OCI-LY1 (cell line): ENCODE measurements at regions not wholly inside any gene's neighbourhood (a gene's known extent, or its start where the extent isn't known, plus 50 kb on each side); places are given as distances from the start of the nearest gene placed in this dataset.
"Not testable (repeated sequence)": the region's sequence is repeated elsewhere in the genome, so short reads cannot be mapped to it uniquely, and the experiment has no call there.

Source experiments
- H2AFZ ChIP-seq: fragments of 200-600 bp; sonication (generic), shearing (Covaris generic); 2 replicates; pipeline ENCODE4 v1.6.0; 2014; ENCODE audit warnings: antibody characterized with exemption, mild to moderate bottlenecking, low read length
- H3F3A ChIP-seq: fragments of 200-600 bp; sonication (generic), shearing (Covaris generic); 2 replicates; pipeline ENCODE4 v1.6.0; 2014; ENCODE audit warnings: mild to moderate bottlenecking, antibody characterized with exemption, low read length, moderate library complexity; ENCODE audit not compliant: insufficient read depth
- H3K27ac ChIP-seq: fragments of 200-600 bp; sonication (generic); 2 replicates; pipeline ENCODE4 v1.5.1; 2014; ENCODE audit warnings: low read length, mixed run types, mild to moderate bottlenecking, low read depth; ENCODE audit not compliant: poor library complexity, severe bottlenecking
- H3K27me3 ChIP-seq: fragments of 200-600 bp; sonication (generic); 2 replicates; pipeline ENCODE4 v1.6.0; 2014; ENCODE audit warnings: antibody characterized with exemption, mild to moderate bottlenecking, low read length, moderate library complexity; ENCODE audit not compliant: insufficient read depth
- H3K36me3 ChIP-seq: fragments of 200-600 bp; sonication (generic); 2 replicates; pipeline ENCODE4 v1.6.1; 2014; ENCODE audit warnings: mild to moderate bottlenecking, antibody characterized with exemption, low read length, moderate library complexity, mixed read lengths; ENCODE audit not compliant: insufficient read depth
- H3K4me1 ChIP-seq: fragments of 200-600 bp; sonication (generic); 2 replicates; pipeline ENCODE4 v1.5.1; 2014; ENCODE audit warnings: mild to moderate bottlenecking, low read length, moderate library complexity; ENCODE audit not compliant: insufficient read depth, severe bottlenecking
- H3K4me2 ChIP-seq: fragments of 200-600 bp; sonication (generic), shearing (Covaris generic); 2 replicates; pipeline ENCODE4 v1.6.1; 2014; ENCODE audit warnings: low read length
- H3K4me3 ChIP-seq: fragments of 200-600 bp; sonication (generic); 2 replicates; pipeline ENCODE4 v1.5.1; 2014; ENCODE audit warnings: low read length, low read depth, mild to moderate bottlenecking, mixed read lengths; ENCODE audit not compliant: poor library complexity, severe bottlenecking
- H3K79me2 ChIP-seq: fragments of 200-600 bp; shearing (Covaris generic); 2 replicates; pipeline ENCODE4 v1.6.1; 2016; ENCODE audit warnings: mixed run types, low read length, mixed read lengths; ENCODE audit not compliant: insufficient read depth
- H3K9ac ChIP-seq: fragments of 200-600 bp; sonication (generic), shearing (Covaris generic); 2 replicates; pipeline ENCODE4 v1.6.1; 2014; ENCODE audit warnings: mild to moderate bottlenecking, low read length, mixed read lengths
- H3K9me2 ChIP-seq: fragments of 200-600 bp; sonication (generic), shearing (Covaris generic); 2 replicates; pipeline ENCODE4 v1.6.1; 2014; ENCODE audit warnings: low read depth, mild to moderate bottlenecking, low read length, mixed read lengths
- H3K9me3 ChIP-seq: fragments of 200-600 bp; shearing (Covaris generic); 2 replicates; pipeline ENCODE4 v1.6.1; 2014; ENCODE audit warnings: low read length, mixed read lengths
- H4K20me1 ChIP-seq: fragments of 200-600 bp; sonication (generic), shearing (Covaris generic); 2 replicates; pipeline ENCODE4 v1.6.0; 2016; ENCODE audit warnings: mild to moderate bottlenecking, low read length; ENCODE audit not compliant: insufficient read depth
- CTCF ChIP-seq: fragments of 200-600 bp; sonication (generic), shearing (Covaris generic); IDR thresholded peaks from 2 replicates; pipeline ENCODE4 v1.5.1; 2017; ENCODE audit warnings: mild to moderate bottlenecking, antibody characterized with exemption, low read length, moderate library complexity, mixed read lengths
- EZH2 ChIP-seq: fragments of 200-600 bp; sonication (generic), shearing (Covaris generic); IDR thresholded peaks from 2 replicates; pipeline ENCODE4 v1.8.0; 2017; ENCODE audit warnings: borderline replicate concordance, mixed run types, mild to moderate bottlenecking, antibody characterized with exemption, low read length, moderate library complexity, mixed read lengths

DNA sequence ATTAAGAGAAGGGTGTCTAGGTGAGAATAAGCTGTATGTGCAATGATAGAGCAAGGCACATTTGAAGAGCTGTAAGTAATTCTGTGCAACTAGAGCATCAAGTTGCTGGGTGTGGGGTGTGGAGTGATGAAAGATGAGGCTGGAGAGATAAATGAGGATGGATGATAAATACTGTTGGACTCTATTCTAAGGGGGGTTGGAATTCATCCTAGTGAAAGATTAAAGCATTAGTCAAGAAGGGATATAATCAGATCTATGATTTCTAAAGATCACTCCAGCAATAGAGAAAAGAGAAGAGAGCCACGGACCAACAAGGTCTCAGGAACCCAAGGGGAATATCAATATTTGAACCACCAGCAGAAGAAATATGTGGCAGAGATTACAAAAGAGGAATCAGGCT, 415.0 kb upstream of the RPS6KA3 start:
- H3K4me1 ChIP-seq = no peaks in the 10 kb centered on the region
- H3K4me2 ChIP-seq = no peak overlapping the region
- no peaks in the 10 kb centered on the region for H3K79me2 ChIP-seq
- no peak overlapping the region for H3K9ac ChIP-seq
- no peaks in the 10 kb centered on the region for H3K9me2 ChIP-seq
- no peak overlapping the region for H3K4me3 ChIP-seq
- no peak overlapping the region for H2AFZ ChIP-seq
- H3F3A ChIP-seq = no peaks in the 10 kb centered on the region
- H3K27ac ChIP-seq = no peak overlapping the region
- TF ChIP-seq EZH2 (no peak), CTCF (no peak)
- no peaks in the 10 kb centered on the region for H3K36me3 ChIP-seq
- H4K20me1 ChIP-seq = no peaks in the 10 kb centered on the region
- no peaks in the 10 kb centered on the region for H3K9me3 ChIP-seq
- H3K27me3 ChIP-seq = no peaks in the 10 kb centered on the region

- no peak overlapping the region for H3K4me2 ChIP-seq
- no peak overlapping the region for H2AFZ ChIP-seq
- H3K27me3 ChIP-seq = no peaks in the 10 kb centered on the region
- H3K79me2 ChIP-seq = no peaks in the 10 kb centered on the region
- H3K9me3 ChIP-seq = no peaks in the 10 kb centered on the region
- TF ChIP-seq CTCF (no peak), EZH2 (no peak)
- H3K27ac ChIP-seq = no peak overlapping the region
- H4K20me1 ChIP-seq = no peaks in the 10 kb centered on the region
- H3K4me3 ChIP-seq = no peak overlapping the region
- H3K4me1 ChIP-seq = no peaks in the 10 kb centered on the region
- no peaks in the 10 kb centered on the region for H3K36me3 ChIP-seq
- no peaks in the 10 kb centered on the region for H3K9me2 ChIP-seq
- no peaks in the 10 kb centered on the region for H3F3A ChIP-seq
- H3K9ac ChIP-seq = no peak overlapping the region
These were observed 414.3 kb upstream of the RPS6KA3 start for GRCh38 chrX:20680998-20681397.

- Histone ChIP-seq H3K27me3 (no peaks in the 10 kb centered on the region), H3K9me2 (no peaks in the 10 kb centered on the region), H4K20me1 (no peaks in the 10 kb centered on the region), H3K36me3 (no peaks in the 10 kb centered on the region), H3K9me3 (no peaks in the 10 kb centered on the region), H3K4me3 (no peak overlapping the region), H3K27ac (no peak overlapping the region), H3K79me2 (no peaks in the 10 kb centered on the region), H3K9ac (no peak overlapping the region), H3K4me1 (no peaks in the 10 kb centered on the region), H3F3A (no peaks in the 10 kb centered on the region), H3K4me2 (no peak overlapping the region), H2AFZ (no peak overlapping the region)
- TF ChIP-seq EZH2 (no peak), CTCF (no peak)
These were observed 405.8 kb upstream of the RPS6KA3 start for GRCh38 chrX:20672476-20672875.

DNA sequence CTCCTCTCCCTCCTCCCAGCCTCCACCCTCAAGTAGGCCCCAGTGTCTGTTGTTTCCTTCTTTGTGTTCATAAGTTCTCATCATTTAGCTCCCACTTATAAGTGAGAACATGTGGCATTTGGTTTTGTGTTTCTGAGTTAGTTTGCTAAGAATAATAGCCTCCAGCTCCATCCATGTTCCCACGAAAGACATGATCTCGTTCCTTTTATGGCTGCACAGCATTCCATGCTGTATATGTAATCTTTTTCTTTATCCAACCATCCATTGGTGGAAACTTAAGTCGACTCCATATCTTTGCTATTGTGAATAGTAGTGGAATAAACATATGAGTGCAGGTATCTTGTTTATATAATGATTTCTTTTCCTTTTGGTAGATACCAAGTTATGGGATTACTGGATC, 405.0 kb upstream of the RPS6KA3 start:
- not testable (repeated sequence) for H3K36me3 ChIP-seq, H3K9ac ChIP-seq, H3K9me3 ChIP-seq, H3F3A ChIP-seq, H3K9me2 ChIP-seq, H3K4me2 ChIP-seq, H3K79me2 ChIP-seq, H4K20me1 ChIP-seq, H3K27ac ChIP-seq, H2AFZ ChIP-seq, H3K27me3 ChIP-seq, H3K4me1 ChIP-seq, H3K4me3 ChIP-seq
